Smooth muscle cell (in vitro differentiated cells): ENCODE measurements at regions not wholly inside any gene's neighbourhood (a gene's known extent, or its start where the extent isn't known, plus 50 kb on each side); places are given as distances from the start of the nearest gene placed in this dataset.
A peak's percentile ranks its signal among the peaks of the same experiment; 100 is the strongest.

Experiments
- DNase-seq: peaks from one replicate; lab custom pipeline; 2025; ENCODE audit not compliant: unreplicated experiment; lab: John Stamatoyannopoulos, UW
- H2AFZ ChIP-seq: fragments of 200-600 bp; sonication (generic); 2 replicates; pipeline ENCODE4 v1.6.0; 2016; ENCODE audit warnings: antibody characterized with exemption, low read depth, mild to moderate bottlenecking
- H3F3A ChIP-seq: fragments of 200-600 bp; sonication (generic); 2 replicates; pipeline ENCODE4 v1.6.0; 2017; ENCODE audit warnings: antibody characterized with exemption, low read depth
- H3K27ac ChIP-seq: fragments of 200-600 bp; sonication (generic); 2 replicates; pipeline ENCODE4 v1.5.1; 2016; ENCODE audit warnings: low read depth, mild to moderate bottlenecking
- H3K27me3 ChIP-seq: fragments of 200-600 bp; sonication (generic); 2 replicates; pipeline ENCODE4 v1.6.1; 2016; ENCODE audit warnings: low read depth, mild to moderate bottlenecking
- H3K36me3 ChIP-seq: fragments of 200-600 bp; sonication (generic); 2 replicates; pipeline ENCODE4 v1.5.1; 2016; ENCODE audit warnings: low read depth
- H3K4me1 ChIP-seq: fragments of 200-600 bp; sonication (generic); 2 replicates; pipeline ENCODE4 v1.5.1; 2016; ENCODE audit warnings: low read depth
- H3K4me2 ChIP-seq: fragments of 200-600 bp; sonication (generic); 2 replicates; pipeline ENCODE4 v1.6.0; 2016; ENCODE audit warnings: mild to moderate bottlenecking
- H3K4me3 ChIP-seq: fragments of 200-600 bp; sonication (generic); 2 replicates; pipeline ENCODE4 v1.5.1; 2016; ENCODE audit warnings: mild to moderate bottlenecking
- H3K79me2 ChIP-seq: fragments of 200-600 bp; sonication (generic); 2 replicates; pipeline ENCODE4 v1.6.0; 2016; ENCODE audit warnings: low read depth, mild to moderate bottlenecking
- H3K9ac ChIP-seq: fragments of 200-600 bp; sonication (generic); 2 replicates; pipeline ENCODE4 v1.6.0; 2016; ENCODE audit warnings: low read depth
- H3K9me3 ChIP-seq: fragments of 200-600 bp; sonication (generic); replicated peaks from 2 replicates; pipeline ENCODE4 v1.5.1; 2016; ENCODE audit warnings: low read depth
- H4K20me1 ChIP-seq: fragments of 200-600 bp; sonication (generic); 2 replicates; pipeline ENCODE4 v1.6.0; 2016; ENCODE audit warnings: low read depth
- CTCF ChIP-seq: fragments of 200-600 bp; sonication (generic); IDR thresholded peaks from 2 replicates; pipeline ENCODE4 v1.5.1; 2017; ENCODE audit warnings: borderline replicate concordance, mild to moderate bottlenecking, antibody characterized with exemption; ENCODE audit not compliant: insufficient read depth, poor library complexity, severe bottlenecking
- WGBS: methylation state at CpG from one replicate; pipeline ENCODE4 v1.1.7; 2016; ENCODE audit warnings: low lambda C conversion rate; 5-methylcytosine and 5-hydroxymethylcytosine counted together

GRCh38 chr13:76293751-76294150 lies 592.5 kb downstream of the KCTD12 start:
- Histone ChIP-seq H3K36me3 (no peaks in the 10 kb centered on the region), H4K20me1 (no peaks in the 10 kb centered on the region), H2AFZ (peak overlapping the region; percentile 52), H3K4me2 (peak overlapping the region; percentile 66), H3K4me1 (peaks cover 8% of the 10 kb centered on the region), H3F3A (no peaks in the 10 kb centered on the region), H3K27me3 (no peaks in the 10 kb centered on the region), H3K9me3 (no peaks in the 10 kb centered on the region), H3K4me3 (no peak overlapping the region), H3K79me2 (no peaks in the 10 kb centered on the region), H3K9ac (peak overlapping the region; percentile 71), H3K27ac (peak overlapping the region; percentile 96)
- TF ChIP-seq CTCF = no peak
- DNase-seq = no peak

DNA sequence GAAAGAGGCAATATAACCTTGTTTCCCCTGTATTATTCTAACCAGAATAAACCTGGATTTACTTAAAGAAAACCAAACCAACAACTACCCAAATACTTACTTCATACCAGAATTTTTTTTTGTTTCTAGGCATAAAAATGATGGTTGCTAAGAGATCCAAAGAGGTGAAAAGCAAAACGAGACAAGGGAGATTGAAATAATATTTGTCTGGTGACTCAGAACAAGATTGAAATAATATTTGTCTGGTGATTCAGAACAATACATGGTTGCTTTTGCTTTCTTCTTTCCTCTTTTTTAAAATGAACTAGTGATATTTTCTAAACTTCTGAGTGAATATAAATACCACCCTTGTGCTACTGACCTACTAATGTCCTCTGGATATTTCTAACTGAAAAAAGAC lies 592.9 kb downstream of the KCTD12 start:
- TF ChIP-seq CTCF = no peak
- DNase-seq = no peak
- H3K36me3 ChIP-seq = no peaks in the 10 kb centered on the region
- no peaks in the 10 kb centered on the region for H4K20me1 ChIP-seq
- WGBS = 21% methylated on average over 1 of the region's 1 CpG
- no peaks in the 10 kb centered on the region for H3K27me3 ChIP-seq
- H3K4me3 ChIP-seq = no peak overlapping the region
- peaks cover 8% of the 10 kb centered on the region for H3K4me1 ChIP-seq
- H3K79me2 ChIP-seq = no peaks in the 10 kb centered on the region
- H3K27ac ChIP-seq = peak overlapping the region; percentile 96
- peak overlapping the region; percentile 71 for H3K9ac ChIP-seq
- H3F3A ChIP-seq = no peaks in the 10 kb centered on the region
- peak overlapping the region; percentile 52 for H2AFZ ChIP-seq
- H3K4me2 ChIP-seq = peak overlapping the region; percentile 66
- no peaks in the 10 kb centered on the region for H3K9me3 ChIP-seq

- peak overlapping the region; percentile 66 for H3K4me2 ChIP-seq
- TF ChIP-seq CTCF = no peak
- peak overlapping the region; percentile 52 for H2AFZ ChIP-seq
- H3K9me3 ChIP-seq = no peaks in the 10 kb centered on the region
- no peaks in the 10 kb centered on the region for H3K36me3 ChIP-seq
- no peaks in the 10 kb centered on the region for H4K20me1 ChIP-seq
- H3K79me2 ChIP-seq = no peaks in the 10 kb centered on the region
- H3K27ac ChIP-seq = peak overlapping the region; percentile 96
- H3K27me3 ChIP-seq = no peaks in the 10 kb centered on the region
- H3K4me1 ChIP-seq = peaks cover 8% of the 10 kb centered on the region
- H3F3A ChIP-seq = no peaks in the 10 kb centered on the region
- H3K4me3 ChIP-seq = no peak overlapping the region
- DNase-seq = no peak
- peak overlapping the region; percentile 71 for H3K9ac ChIP-seq
- 94% methylated on average over 3 of the region's 3 CpGs for WGBS
Observed at GRCh38 chr13:76292726-76293125, 593.5 kb downstream of the KCTD12 start.

- no peak overlapping the region for H3K4me2 ChIP-seq
- no peak overlapping the region for H3K4me3 ChIP-seq
- no peaks in the 10 kb centered on the region for H3K9me3 ChIP-seq
- no peak for TF ChIP-seq CTCF
- H4K20me1 ChIP-seq = no peaks in the 10 kb centered on the region
- H3K9ac ChIP-seq = no peak overlapping the region
- DNase-seq = no peak
- H3K36me3 ChIP-seq = no peaks in the 10 kb centered on the region
- H3F3A ChIP-seq = no peaks in the 10 kb centered on the region
- H3K79me2 ChIP-seq = no peaks in the 10 kb centered on the region
- WGBS = 84% methylated on average over 3 of the region's 3 CpGs
- H2AFZ ChIP-seq = peak overlapping the region; percentile 76
- no peak overlapping the region for H3K27ac ChIP-seq
- no peaks in the 10 kb centered on the region for H3K27me3 ChIP-seq
- H3K4me1 ChIP-seq = peaks cover 8% of the 10 kb centered on the region
Observed at GRCh38 chr13:76292031-76292430, 594.2 kb downstream of the KCTD12 start.
